DND-41 (cell line): ENCODE measurements at regions not wholly inside any gene's neighbourhood (a gene's known extent, or its start where the extent isn't known, plus 50 kb on each side); places are given as distances from the start of the nearest gene placed in this dataset.

Experiments
- ATAC-seq: fragments of 200-7000 bp; cut with Tn5 transposase; 3 replicates; pipeline ENCODE4 v1.9.1; 2021; ENCODE audit warnings: low read depth; ENCODE audit not compliant: insufficient read depth
- DNase-seq: peaks from one replicate; pipeline ENCODE4 v3.0.0-alpha.2; 2020
- H2AFZ ChIP-seq: 2 replicates; pipeline ENCODE4 v1.6.0; 2012; ENCODE audit warnings: low read depth, low read length
- H3K27ac ChIP-seq: 2 replicates; pipeline ENCODE4 v1.5.1; 2012; ENCODE audit warnings: low read length, inconsistent platforms
- H3K27me3 ChIP-seq: fragments of 200-600 bp; sonication (generic); 2 replicates; pipeline ENCODE4 v1.6.0; 2012; ENCODE audit warnings: low read length, mild to moderate bottlenecking, inconsistent platforms; ENCODE audit not compliant: insufficient read depth, poor library complexity
- H3K36me3 ChIP-seq: 2 replicates; pipeline ENCODE4 v1.5.1; 2012; ENCODE audit warnings: low read length, inconsistent platforms; ENCODE audit not compliant: insufficient read depth
- H3K4me1 ChIP-seq: 2 replicates; pipeline ENCODE4 v1.5.1; 2012; ENCODE audit warnings: mild to moderate bottlenecking, low read length; ENCODE audit not compliant: insufficient read depth
- H3K4me2 ChIP-seq: 2 replicates; pipeline ENCODE4 v1.6.0; 2012; ENCODE audit warnings: mild to moderate bottlenecking, moderate library complexity, low read length, inconsistent platforms; ENCODE audit not compliant: insufficient read depth
- H3K4me3 ChIP-seq, 2 experiments: fragments of 200-600 bp in 1 of 2; shearing (Covaris generic) in 1 of 2; 2 replicates each; pipeline ENCODE4 v1.5.1; 2012 to 2016; ENCODE audit warnings: inconsistent platforms in 2 of 2, low read length in 2 of 2, mild to moderate bottlenecking in 2 of 2, low read depth in 1 of 2, moderate library complexity in 1 of 2
- H3K79me2 ChIP-seq: 2 replicates; pipeline ENCODE4 v1.6.0; 2012; ENCODE audit warnings: low read length, inconsistent platforms; ENCODE audit not compliant: insufficient read depth
- H3K9ac ChIP-seq: 2 replicates; pipeline ENCODE4 v1.6.0; 2012; ENCODE audit warnings: low read depth, mild to moderate bottlenecking, inconsistent platforms, low read length, moderate library complexity
- H3K9me3 ChIP-seq: 2 replicates; pipeline ENCODE4 v1.5.1; 2012; ENCODE audit warnings: low read length, moderate library complexity, mild to moderate bottlenecking, inconsistent platforms; ENCODE audit not compliant: insufficient read depth, severe bottlenecking
- H4K20me1 ChIP-seq: 2 replicates; pipeline ENCODE4 v1.6.0; 2012; ENCODE audit warnings: low read length; ENCODE audit not compliant: insufficient read depth
- CTCF ChIP-seq: IDR thresholded peaks from 2 replicates; pipeline ENCODE4 v1.5.1; 2012; ENCODE audit warnings: borderline replicate concordance, low read length, moderate library complexity, mild to moderate bottlenecking; ENCODE audit not compliant: poor library complexity, severe bottlenecking; ENCODE audit errors: extremely low read depth
- EZH2 ChIP-seq: IDR thresholded peaks from 3 replicates; pipeline ENCODE4 v1.6.1; 2012; ENCODE audit warnings: borderline replicate concordance, low read depth, mild to moderate bottlenecking, moderate library complexity, low read length, inconsistent platforms; ENCODE audit not compliant: severe bottlenecking

GRCh38 chr2:129297430-129297829 is 682.0 kb upstream of the RAB6C start:
- Histone ChIP-seq H3K36me3 (no peaks in the 10 kb centered on the region), H4K20me1 (no peaks in the 10 kb centered on the region)

GRCh38 chr2:129299338-129299737 is 680.1 kb upstream of the RAB6C start:
- H3K4me2 ChIP-seq = no peak overlapping the region
- H2AFZ ChIP-seq = no peak overlapping the region
- ATAC-seq = no peak
- H3K27ac ChIP-seq = no peak overlapping the region
- H3K4me3 ChIP-seq = no peak overlapping the region
- H3K4me1 ChIP-seq = no peaks in the 10 kb centered on the region
- DNase-seq = no peak
- H3K27me3 ChIP-seq = no peaks in the 10 kb centered on the region
- no peaks in the 10 kb centered on the region for H3K9me3 ChIP-seq
- H4K20me1 ChIP-seq = no peaks in the 10 kb centered on the region
- H3K9ac ChIP-seq = no peak overlapping the region
- no peaks in the 10 kb centered on the region for H3K79me2 ChIP-seq
- no peaks in the 10 kb centered on the region for H3K36me3 ChIP-seq
- TF ChIP-seq CTCF (no peak), EZH2 (no peak)

More at GRCh38 chr2:129297430-129297829, 682.0 kb upstream of the RAB6C start:
- Histone ChIP-seq H2AFZ (no peak overlapping the region), H3K9ac (no peak overlapping the region), H3K79me2 (no peaks in the 10 kb centered on the region), H3K4me1 (no peaks in the 10 kb centered on the region), H3K27me3 (no peaks in the 10 kb centered on the region), H3K4me3 (no peak overlapping the region), H3K27ac (no peak overlapping the region), H3K9me3 (no peaks in the 10 kb centered on the region), H3K4me2 (no peak overlapping the region)
- ATAC-seq = 0 out of 3 replicates have a peak, but pooled peaks have one; percentile 35
- TF ChIP-seq EZH2 (no peak), CTCF (peak; percentile 60)
- DNase-seq = peak; percentile 19

- Histone ChIP-seq H3K9ac (no peak overlapping the region), H3K27ac (no peak overlapping the region), H3K4me3 (no peak overlapping the region), H4K20me1 (no peaks in the 10 kb centered on the region), H3K36me3 (no peaks in the 10 kb centered on the region), H2AFZ (no peak overlapping the region), H3K4me1 (no peaks in the 10 kb centered on the region), H3K4me2 (no peak overlapping the region), H3K27me3 (no peaks in the 10 kb centered on the region), H3K79me2 (no peaks in the 10 kb centered on the region), H3K9me3 (no peaks in the 10 kb centered on the region)
- ATAC-seq (no peak), DNase-seq (no peak)
- TF ChIP-seq CTCF (no peak), EZH2 (no peak)
Observed at GRCh38 chr2:129299756-129300155, 679.7 kb upstream of the RAB6C start.

- H3K36me3 ChIP-seq = no peaks in the 10 kb centered on the region
- H3K27ac ChIP-seq = no peak overlapping the region
- no peak overlapping the region for H2AFZ ChIP-seq
- H3K9me3 ChIP-seq = no peaks in the 10 kb centered on the region
- no peaks in the 10 kb centered on the region for H3K27me3 ChIP-seq
- H3K79me2 ChIP-seq = no peaks in the 10 kb centered on the region
- DNase-seq (no peak), ATAC-seq (no peak)
- no peaks in the 10 kb centered on the region for H4K20me1 ChIP-seq
- TF ChIP-seq EZH2 (no peak), CTCF (no peak)
- H3K4me3 ChIP-seq = no peak overlapping the region
- H3K9ac ChIP-seq = no peak overlapping the region
- no peaks in the 10 kb centered on the region for H3K4me1 ChIP-seq
- H3K4me2 ChIP-seq = no peak overlapping the region
Observed at GRCh38 chr2:129300456-129300855, 679.0 kb upstream of the RAB6C start.
